NOMO-1 treated with dmso at 0.1 percent for 144 hours (cell line): ENCODE measurements at regions not wholly inside any gene's neighbourhood (a gene's known extent, or its start where the extent isn't known, plus 50 kb on each side); places are given as distances from the start of the nearest gene placed in this dataset.
"Not testable (repeated sequence)": the region's sequence is repeated elsewhere in the genome, so short reads cannot be mapped to it uniquely, and the experiment has no call there.

Experiments used
- DNase-seq: peaks from one replicate; lab custom pipeline; 2025; ENCODE audit not compliant: unreplicated experiment; lab: John Stamatoyannopoulos, UW

DNA sequence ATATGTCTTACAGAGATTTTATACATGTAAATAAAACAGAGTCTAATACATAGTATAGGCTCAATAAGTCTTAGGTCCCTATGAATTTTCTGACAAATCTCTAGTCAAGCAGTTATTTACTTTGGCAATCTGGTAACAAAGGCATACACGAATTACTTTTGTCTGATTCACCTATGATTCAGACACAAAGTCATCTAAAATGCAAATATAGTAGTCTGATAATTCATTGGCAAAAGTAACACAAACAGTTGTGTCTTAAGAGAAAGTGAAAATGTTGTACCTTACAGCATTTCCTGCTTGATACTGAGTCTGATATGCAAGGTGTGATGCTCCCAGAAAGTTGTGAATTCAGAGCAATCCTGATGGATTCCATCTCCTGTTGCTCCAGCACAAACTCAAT, 209.4 kb upstream of the PRSS1 start:
- no peak for DNase-seq

DNA sequence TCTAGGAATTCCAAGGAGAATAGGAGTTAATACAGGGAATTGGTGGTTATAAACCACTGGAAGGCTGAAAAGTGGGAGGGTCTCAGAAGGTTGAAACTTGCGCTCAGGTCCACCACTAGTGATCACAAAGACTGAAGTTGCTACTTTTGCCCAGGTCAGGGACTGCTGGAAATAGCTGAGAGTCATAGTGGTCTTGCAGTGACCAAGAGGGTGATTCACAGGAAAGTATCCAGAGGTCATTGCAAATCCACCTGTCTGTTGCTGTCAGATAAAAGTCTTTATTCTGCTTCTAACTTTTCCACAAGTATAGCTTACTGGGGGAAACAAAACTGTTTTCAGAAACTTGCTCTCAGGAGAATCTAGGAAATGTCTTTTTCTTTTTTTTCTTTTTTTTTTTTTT, 211.5 kb upstream of the PRSS1 start:
- no peak for DNase-seq

DNA sequence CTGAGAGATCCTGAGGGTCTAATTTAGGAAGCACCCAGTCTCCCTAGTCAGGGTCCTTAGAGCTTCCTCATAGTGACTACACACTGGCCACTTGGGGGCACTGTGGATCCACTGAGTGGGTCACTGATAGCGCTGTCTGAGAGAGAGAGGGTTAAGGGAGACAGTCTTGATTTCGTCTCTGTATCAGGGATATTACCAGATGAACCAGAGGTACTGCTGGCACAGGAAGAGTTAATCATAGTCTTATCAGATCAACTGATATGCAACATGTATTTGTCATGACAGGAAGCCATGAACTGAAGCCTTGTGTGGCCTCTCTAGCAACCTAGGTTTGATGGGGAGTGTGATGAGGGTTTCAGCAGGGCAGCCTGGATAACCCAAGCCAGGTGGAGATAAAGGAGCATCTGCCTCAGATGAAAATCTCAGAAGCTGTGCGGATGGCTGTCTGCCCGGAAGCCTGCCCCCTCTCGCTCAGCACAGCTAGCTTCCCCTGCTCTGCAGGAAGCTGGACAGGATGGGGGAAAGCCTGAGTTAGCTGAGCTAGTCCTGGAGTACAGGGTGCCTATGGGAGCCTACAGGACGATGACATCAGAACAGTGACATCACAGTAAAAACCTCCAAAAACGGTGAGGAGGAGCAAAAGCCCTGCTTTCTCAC, 214.0 kb upstream of the PRSS1 start:
- DNase-seq: no peak

DNA sequence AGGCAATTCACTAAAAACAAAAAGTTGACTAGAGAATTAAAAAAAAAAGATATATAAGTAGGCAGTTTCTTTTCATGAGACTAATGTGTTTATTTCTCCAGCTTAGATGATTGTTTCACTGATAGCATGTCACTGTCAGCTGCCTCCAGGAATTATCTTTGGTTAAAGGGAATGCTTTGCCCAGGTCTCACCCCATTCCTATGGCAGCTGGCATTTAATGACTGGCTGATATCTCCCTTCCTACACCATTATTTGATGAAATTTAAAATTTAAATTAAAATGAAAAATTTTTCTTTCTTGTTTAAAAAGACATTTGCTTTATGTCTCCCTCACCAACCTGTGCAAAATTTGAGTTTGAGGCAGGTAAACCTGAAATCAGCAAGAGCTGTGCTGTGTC, 214.5 kb upstream of the PRSS1 start:
- no peak for DNase-seq

DNA sequence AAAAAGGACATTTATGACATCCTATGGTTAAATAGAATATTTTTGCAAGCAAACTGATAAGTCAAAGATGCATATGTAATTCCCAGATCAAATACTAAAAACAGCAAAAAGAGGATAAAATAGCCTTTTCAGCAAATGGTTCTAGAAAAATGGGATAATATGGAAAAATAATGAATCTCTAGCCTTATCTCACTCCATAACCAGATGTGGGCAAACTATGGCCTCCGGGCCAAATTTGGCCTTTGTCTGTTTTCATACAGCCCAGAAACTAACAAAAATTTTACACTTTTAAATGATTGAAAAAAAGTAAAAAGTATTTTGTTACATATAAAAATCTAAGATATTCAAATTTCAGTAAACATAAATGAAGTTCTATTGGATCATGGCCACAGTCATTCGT, 215.4 kb upstream of the PRSS1 start:
- no peak for DNase-seq

DNA sequence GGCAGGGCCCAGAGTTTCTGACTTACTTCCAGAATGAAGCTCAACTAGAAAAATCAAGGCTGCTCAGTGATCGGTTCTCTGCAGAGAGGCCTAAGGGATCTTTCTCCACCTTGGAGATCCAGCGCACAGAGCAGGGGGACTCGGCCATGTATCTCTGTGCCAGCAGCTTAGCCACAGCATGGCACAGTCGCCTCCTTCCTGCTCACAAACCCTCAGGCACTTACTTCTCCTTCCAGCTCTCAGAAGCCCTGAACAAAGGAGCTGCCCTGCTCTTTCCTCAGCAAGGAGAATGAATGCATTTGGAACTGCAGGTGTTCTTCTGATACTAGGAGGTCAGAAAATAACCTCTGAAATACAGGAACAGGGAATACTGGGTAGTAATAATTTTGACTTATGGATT, 219.7 kb upstream of the PRSS1 start:
- DNase-seq: no peak

DNA sequence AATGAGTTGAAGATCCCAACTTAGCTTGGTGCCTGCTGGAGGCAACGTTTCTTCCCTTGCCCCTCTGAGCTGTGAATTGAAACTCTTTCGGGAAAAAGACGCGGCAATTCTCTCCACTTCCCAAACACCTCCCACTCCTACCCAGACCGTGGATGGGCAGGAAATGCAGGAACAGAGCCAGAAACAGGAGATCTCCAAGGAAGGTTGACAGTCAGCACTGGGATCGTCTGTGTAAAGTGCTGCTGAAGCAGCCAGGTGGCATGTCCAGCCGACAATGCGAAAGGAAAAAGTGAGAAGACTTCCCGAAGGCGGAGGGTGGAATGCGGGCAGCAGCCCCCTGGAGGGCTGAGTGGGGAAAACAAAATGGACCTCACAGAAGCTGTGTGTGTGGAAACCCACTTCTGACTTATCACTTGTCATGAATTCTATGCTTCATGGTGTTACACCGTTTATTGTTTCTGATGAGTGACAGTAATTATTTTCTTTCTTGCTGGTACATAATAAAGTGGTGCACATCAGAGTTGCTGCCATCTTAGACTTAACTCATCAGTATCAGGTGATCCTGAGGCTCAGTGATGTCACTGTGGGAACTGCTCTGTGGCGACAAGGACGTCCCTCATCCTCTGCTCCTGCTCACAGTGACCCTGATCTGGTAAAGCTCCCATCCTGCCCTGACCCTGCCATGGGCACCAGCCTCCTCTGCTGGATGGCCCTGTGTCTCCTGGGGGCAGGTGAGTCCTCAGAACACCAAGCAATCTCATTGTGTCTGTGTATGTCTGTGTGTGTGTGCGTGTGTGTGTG, 220.5 kb upstream of the PRSS1 start:
- DNase-seq: no peak

DNA sequence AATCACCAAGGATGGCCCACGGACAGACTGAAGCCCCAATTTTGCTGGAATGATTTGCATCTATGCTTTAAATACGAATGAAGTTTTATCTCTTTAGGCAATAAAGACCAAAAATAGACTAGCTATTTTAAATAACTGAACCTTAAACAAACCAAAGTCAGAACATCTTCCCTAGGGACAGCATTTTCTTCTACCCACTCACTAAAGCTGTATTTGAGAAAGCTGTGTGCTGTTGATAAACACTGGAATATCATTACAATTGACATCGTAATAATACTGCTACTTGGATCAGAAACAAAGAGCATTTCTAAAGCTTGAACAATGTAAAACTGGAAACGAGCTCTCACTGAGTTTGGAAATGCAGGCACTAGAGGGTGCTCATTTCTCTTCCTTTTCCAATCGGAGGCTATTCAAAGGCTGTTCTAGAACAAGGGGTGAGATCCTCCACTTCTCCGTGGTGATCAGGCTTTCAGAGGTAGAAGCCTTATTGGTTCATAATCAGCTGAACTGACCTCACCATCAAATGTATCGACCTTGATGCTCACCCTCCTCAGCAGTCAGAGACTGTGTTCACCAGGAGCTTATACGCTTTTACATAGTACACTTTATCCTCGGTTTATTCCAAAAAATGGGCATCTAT, 225.3 kb upstream of the PRSS1 start:
- no peak for DNase-seq

DNA sequence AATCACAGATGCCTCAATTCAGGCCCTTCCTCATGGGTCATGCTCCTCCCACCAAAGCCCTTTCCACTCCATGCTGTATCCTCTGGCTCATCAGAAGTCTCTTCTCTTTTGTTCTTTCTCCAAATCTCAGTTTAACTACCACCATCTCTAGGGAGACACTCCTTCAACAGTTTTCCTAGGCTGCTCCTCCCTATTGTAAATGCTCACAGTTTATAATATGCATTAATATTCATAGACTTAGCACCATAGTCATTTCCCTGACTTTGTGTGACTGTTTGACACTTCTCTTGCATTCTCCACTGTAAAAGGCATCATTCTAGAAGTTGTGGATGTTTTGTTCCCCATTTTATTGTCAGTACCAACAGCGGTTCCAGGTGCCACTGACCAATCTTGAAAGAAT, 226.5 kb upstream of the PRSS1 start:
- no peak for DNase-seq

DNA sequence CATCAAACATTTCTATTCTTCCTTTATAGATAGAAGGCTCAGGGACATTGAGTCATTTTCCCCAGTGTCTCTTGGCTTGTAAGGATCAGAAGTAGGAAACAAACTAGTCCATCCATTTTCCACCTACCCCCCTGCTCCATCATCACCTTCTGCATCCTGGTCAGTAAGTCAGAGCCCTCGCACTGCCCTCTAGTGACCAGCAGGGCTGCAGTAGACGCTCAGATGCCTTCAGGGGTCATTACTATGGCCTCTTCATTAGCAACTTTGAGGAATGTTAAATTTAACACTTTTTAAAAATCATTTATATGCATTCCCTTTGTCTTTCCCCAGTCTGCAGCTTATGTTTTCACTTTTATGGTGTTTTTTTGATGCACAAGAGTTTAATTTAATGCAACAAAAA, 228.4 kb upstream of the PRSS1 start:
- not testable (repeated sequence) for DNase-seq

DNA sequence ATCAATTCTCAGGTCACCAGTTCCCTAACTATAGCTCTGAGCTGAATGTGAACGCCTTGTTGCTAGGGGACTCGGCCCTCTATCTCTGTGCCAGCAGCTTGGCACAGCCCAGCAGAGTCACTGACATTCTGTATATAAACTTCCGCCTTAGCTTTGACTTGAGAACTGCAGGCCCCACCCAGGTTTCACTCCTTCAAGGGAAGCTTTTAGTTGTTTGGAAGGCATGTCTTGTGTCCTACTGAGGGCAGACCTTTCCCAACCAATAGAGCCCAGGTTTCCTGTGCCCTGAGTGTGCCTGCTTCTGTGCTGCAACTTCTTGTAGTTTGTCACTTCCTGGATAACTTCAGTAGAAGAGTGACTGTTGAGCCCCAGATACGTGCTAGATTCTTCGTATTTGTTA, 228.8 kb upstream of the PRSS1 start:
- DNase-seq: not testable (repeated sequence)

DNA sequence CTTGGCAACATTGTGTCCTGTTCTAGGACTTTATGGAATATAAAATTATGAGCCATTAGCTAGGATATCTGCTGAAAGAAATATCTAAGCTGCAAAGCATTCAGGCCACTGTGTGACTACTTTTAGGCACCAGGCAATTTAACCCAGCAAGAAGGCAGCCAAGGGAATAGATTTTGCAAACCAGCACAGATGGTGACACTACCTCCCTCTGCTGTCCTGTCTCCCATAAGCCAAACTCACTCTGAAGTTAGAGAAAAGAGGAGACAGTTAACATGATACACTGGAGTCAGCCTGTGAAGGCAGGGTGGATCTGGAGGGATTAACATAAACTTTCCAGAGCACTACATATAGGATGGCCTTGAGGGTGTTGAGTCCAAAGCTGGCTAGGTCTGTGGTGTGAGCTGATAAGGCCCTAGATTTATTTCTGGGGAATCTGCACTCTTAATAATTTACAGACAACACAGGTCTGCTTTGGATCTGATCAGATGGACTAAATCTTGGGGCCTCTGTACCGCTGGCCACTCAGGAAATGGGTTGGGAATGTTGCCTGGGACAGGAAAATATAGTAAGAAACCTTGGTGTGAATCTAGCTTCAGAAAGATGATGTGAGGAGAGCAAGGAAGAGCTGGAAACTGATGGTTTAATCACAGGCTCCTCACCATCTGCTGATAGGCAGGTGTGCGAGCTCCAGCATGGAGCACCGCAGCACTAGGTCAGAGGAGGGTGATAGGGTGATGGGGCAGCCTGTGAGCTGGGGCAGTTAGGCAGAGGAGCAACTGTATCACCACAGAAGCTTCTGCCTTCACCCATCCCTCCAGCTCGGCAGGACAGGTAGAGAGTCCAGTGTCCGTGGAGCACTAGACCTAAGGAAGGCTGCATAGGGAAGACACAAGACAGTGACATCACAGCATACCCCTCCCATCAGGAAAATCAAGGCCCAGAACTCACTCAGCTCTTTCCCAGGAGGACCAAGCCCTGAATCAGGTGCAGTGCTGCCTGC, 229.9 kb upstream of the PRSS1 start:
- no peak for DNase-seq

DNA sequence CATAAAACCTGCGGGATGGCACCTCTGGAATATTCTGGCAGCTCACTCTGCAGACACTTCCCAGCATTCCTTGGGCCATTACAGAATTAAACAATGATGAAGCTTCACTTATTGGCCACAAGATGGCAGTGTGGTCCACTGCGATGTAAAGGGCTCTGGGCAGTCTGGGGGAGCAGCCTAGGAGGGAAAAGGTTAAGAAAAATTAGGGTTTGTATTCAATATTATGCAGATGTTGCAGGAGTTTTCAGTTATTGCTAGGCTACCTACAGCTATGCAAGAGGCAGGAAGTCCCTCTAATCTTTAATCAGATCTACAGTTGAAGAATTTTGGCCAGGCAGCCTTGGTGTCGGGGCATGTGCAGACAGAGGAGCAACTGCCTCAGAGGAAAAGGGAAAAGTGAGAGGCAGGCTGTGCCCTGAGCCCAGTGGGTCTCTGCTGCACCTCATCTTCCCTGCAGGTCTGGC, 233.2 kb upstream of the PRSS1 start:
- no peak for DNase-seq

DNA sequence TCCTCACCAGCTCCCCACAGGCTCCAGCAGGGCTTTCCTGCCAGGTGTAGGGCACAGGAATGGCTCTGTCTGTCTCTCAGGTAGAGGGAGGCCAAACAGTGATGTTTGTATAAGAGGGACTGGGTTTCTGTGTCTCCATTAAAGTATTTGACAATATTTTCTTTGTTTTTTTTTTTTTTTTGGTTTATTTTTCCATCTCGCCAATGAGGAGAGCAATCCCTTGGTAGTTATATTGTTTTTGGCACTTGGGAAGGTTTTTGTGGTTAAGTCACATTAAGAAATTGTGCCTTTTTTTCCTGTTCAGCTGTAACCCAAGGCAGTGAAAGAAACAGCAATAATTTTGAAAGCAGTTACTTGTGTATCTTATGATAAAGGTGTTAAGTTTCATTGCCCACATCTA, 234.6 kb upstream of the PRSS1 start:
- DNase-seq: not testable (repeated sequence)

DNA sequence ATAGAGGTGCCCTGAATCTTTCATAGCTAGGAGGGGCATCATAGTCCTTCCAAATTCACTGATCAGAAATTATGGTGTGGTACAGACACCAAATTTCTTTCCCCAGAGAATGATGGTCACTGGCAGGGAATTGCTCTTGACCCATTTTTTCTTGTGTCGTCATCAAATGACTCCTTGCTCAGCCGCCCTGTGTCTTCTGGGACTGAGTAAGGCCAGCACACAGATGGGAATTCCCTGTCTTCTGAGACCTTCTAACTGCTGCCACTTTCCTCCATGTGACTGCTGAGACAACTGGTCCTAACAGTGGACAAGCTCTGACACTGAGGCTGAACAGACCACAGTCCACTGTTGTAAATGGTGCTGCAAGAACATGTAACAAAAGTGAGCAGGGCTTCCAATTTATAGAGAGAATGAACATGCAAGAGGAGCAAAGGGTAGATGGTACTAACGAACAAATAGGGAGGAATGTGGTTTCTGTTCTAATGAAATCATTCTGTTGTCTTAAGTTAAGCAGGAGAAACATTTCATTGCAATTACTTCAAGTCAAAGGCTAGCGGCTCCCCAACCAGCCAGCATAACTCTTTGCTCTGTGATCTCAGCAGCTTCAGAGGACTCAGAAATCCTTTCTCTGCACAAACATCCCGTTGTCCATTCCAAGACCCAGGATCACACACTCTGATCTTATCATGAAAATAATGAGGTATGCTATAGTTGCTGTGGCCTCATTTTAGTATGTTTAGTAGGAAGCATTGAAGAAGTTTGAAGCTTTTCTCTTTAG, 235.9 kb upstream of the PRSS1 start:
- DNase-seq: no peak

DNA sequence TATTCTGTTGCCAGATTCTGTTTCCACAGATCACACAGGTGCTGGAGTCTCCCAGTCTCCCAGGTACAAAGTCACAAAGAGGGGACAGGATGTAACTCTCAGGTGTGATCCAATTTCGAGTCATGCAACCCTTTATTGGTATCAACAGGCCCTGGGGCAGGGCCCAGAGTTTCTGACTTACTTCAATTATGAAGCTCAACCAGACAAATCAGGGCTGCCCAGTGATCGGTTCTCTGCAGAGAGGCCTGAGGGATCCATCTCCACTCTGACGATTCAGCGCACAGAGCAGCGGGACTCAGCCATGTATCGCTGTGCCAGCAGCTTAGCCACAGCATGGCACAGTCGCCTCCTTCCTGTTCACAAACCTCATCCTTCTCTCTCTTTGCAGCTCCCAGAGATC, 237.5 kb upstream of the PRSS1 start:
- DNase-seq: no peak

DNA sequence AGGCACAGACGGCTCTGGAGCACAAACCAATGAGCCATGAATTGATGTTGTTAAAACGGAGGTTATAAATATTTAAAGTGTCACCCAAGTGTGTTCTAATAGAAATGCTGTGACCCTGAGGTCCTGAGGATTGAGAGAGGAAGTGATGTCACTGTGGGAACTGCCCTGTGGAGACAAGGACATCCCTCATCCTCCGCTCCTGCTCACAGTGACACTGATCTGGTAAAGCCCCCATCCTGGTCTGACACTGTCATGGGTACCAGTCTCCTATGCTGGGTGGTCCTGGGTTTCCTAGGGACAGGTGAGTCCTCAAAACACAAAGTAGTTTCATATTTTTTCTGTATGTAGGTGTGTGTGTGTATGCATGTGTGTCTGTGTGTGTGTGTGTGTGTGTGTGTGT, 237.9 kb upstream of the PRSS1 start:
- DNase-seq: no peak

DNA sequence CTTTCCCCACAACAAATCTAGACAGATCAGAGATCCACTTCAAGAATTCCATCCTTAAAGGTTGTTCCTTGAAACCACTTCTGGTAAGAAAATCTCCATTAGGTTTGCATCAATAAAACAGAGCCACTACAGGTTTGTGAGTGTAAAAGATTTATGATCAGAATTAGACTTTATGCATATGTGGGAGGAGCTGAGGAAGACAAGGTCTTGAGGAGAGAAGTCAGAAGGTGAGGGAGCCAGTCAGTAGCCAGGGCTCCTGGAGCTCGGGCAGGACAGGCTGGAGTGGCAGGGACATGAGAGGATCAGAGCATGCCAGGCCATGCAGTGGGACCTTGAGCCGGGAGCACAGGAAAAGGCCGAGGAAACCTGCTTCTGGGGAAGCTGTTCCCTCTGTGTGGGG, 240.0 kb upstream of the PRSS1 start:
- DNase-seq: not testable (repeated sequence)

DNA sequence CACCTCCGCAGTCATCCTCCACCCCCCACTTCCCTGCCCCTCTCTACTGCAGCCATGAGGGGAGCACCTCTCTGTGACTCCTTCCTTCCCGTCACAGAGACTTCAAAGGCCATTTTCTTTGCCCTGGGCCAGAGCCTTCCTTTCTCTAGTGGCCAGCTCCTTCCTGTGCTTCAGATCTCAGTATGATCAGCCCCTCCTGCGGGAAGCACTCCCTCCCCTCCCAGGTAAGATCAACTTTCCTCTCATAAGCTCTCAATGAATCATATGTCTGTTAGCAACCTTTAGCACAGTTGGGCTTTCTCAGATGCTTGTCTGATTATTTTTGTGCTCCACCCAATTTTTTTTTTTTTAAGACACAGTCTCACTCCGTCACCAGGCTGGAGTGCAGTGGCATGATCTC, 241.0 kb upstream of the PRSS1 start:
- no peak for DNase-seq

DNA sequence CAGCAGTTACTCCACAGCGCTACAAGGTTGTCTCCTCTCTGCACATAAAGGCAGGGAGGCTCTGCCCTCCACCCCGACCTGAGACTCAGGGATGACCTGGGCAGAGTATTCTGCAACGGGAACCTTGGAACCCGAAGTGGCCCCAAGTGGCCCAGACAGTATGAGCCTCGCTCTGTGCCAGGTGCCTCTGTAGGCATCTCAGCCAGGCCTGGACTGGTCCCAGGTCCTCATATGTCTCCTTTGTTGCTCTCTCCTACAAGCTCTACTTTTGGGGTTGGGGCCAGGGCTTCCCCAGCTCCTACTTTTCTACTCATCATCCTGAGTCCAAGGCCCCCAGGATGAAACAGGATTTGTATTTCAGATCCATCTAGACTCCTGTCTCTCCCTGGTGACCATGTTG, 241.5 kb upstream of the PRSS1 start:
- DNase-seq: no peak
